CD14-positive monocyte (primary cell): ENCODE measurements at regions not wholly inside any gene's neighbourhood (a gene's known extent, or its start where the extent isn't known, plus 50 kb on each side); places are given as distances from the start of the nearest gene placed in this dataset.

Experiments
- DNase-seq, 3 donors: peaks; one replicate each; pipeline ENCODE4 v3.0.0-alpha.2; 2011 to 2022
- H2AFZ ChIP-seq: 2 replicates; pipeline ENCODE4 v1.6.0; 2012; ENCODE audit warnings: mild to moderate bottlenecking, low read depth, low read length, inconsistent platforms; ENCODE audit not compliant: insufficient read depth, poor library complexity, severe bottlenecking
- H3K27ac ChIP-seq, 2 donors: 1 replicate in 1 of 2; 2 replicates in 1 of 2; pipeline ENCODE4 v1.5.1; 2012 to 2013; ENCODE audit warnings: low read length in 2 of 2, control low read depth in 1 of 2, inconsistent platforms in 1 of 2, low read depth in 1 of 2, mild to moderate bottlenecking in 1 of 2
- H3K27me3 ChIP-seq, 2 donors: one replicate each; pipeline versions ENCODE4 v1.6.0 to v1.6.1; 2011 to 2013; ENCODE audit warnings: low read length in 2 of 2; ENCODE audit not compliant: control insufficient read depth in 2 of 2, insufficient read depth in 2 of 2
- H3K36me3 ChIP-seq, 2 donors: replicated peaks in 1 of 2; 1 replicate in 1 of 2; 2 replicates in 1 of 2; pipeline versions ENCODE4 v1.5.1 to v1.6.1; 2012 to 2013; ENCODE audit warnings: low read length in 2 of 2, control low read depth in 1 of 2, inconsistent platforms in 1 of 2, mild to moderate bottlenecking in 1 of 2; ENCODE audit not compliant: insufficient read depth in 2 of 2, control insufficient read depth in 1 of 2
- H3K4me1 ChIP-seq, 2 donors: 1 replicate in 1 of 2; 2 replicates in 1 of 2; pipeline versions ENCODE4 v1.5.1 to v1.6.1; 2012 to 2013; ENCODE audit warnings: low read length in 2 of 2, control low read depth in 1 of 2, inconsistent platforms in 1 of 2, mild to moderate bottlenecking in 1 of 2, moderate library complexity in 1 of 2; ENCODE audit not compliant: insufficient read depth in 2 of 2, control insufficient read depth in 1 of 2
- H3K4me2 ChIP-seq: replicated peaks from 2 replicates; pipeline ENCODE3; 2012; ENCODE audit warnings: low read length, moderate library complexity, mild to moderate bottlenecking; ENCODE audit not compliant: poor library complexity, severe bottlenecking; ENCODE audit errors: extremely low read depth
- H3K4me3 ChIP-seq, 3 experiments: fragments of 200-600 bp in 1 of 3; sonication (generic) in 1 of 3; replicated peaks in 1 of 3; 1 replicate in 2 of 3; 2 replicates in 1 of 3; pipeline ENCODE4 v1.5.1; 2011 to 2013; ENCODE audit warnings: low read length in 3 of 3, mild to moderate bottlenecking in 3 of 3, control low read depth in 2 of 3, low read depth in 2 of 3, inconsistent platforms in 1 of 3, moderate library complexity in 1 of 3
- H3K79me2 ChIP-seq: 2 replicates; pipeline ENCODE4 v1.6.0; 2012; ENCODE audit warnings: mild to moderate bottlenecking, control low read depth, inconsistent platforms, low read length, moderate library complexity; ENCODE audit not compliant: insufficient read depth
- H3K9ac ChIP-seq: 2 replicates; pipeline ENCODE4 v1.6.0; 2017; ENCODE audit warnings: low read length, mild to moderate bottlenecking; ENCODE audit not compliant: insufficient read depth, poor library complexity, severe bottlenecking
- H3K9me3 ChIP-seq, 2 donors: replicated peaks in 1 of 2; 1 replicate in 1 of 2; 2 replicates in 1 of 2; pipeline versions ENCODE4 v1.5.1 to v1.6.1; 2012 to 2013; ENCODE audit warnings: low read length in 2 of 2, control low read depth in 1 of 2; ENCODE audit not compliant: control insufficient read depth in 1 of 2, insufficient read depth in 1 of 2
- H4K20me1 ChIP-seq: 2 replicates; pipeline ENCODE4 v1.6.0; 2012; ENCODE audit warnings: mild to moderate bottlenecking, low read length, control low read depth, moderate library complexity; ENCODE audit not compliant: insufficient read depth
- H3K27ac Mint-ChIP-seq, 7 donors: one replicate each; pipeline ENCODE4 v1.8.0; 2020; ENCODE audit warnings: mild to moderate bottlenecking in 7 of 7, mixed read lengths in 7 of 7, moderate library complexity in 6 of 7, inconsistent platforms in 2 of 7
- H3K27me3 Mint-ChIP-seq, 3 donors: one replicate each; pipeline ENCODE4 v1.8.0; 2021 to 2022; ENCODE audit warnings: low read depth in 3 of 3, mild to moderate bottlenecking in 3 of 3, mixed read lengths in 3 of 3, moderate library complexity in 3 of 3, inconsistent platforms in 1 of 3
- H3K36me3 Mint-ChIP-seq, 2 donors: one replicate each; pipeline ENCODE4 v1.8.0; 2020; ENCODE audit warnings: mixed read lengths in 2 of 2, inconsistent platforms in 1 of 2, mild to moderate bottlenecking in 1 of 2
- H3K4me1 Mint-ChIP-seq: one replicate; pipeline ENCODE4 v1.8.0; 2020; ENCODE audit warnings: mild to moderate bottlenecking, mixed read lengths
- H3K4me3 Mint-ChIP-seq, 2 donors: one replicate each; pipeline ENCODE4 v1.8.0; 2020; ENCODE audit warnings: mild to moderate bottlenecking in 2 of 2, mixed read lengths in 2 of 2, moderate library complexity in 1 of 2
- H3K9me3 Mint-ChIP-seq, 7 donors: one replicate each; pipeline ENCODE4 v1.8.0; 2020 to 2022; ENCODE audit warnings: mixed read lengths in 7 of 7, mild to moderate bottlenecking in 6 of 7, moderate library complexity in 6 of 7, inconsistent platforms in 2 of 7
- CTCF ChIP-seq: fragments of 200-600 bp; IDR thresholded peaks from one replicate; pipeline ENCODE4 v1.8.0; 2022; ENCODE audit warnings: antibody characterized with exemption, mild to moderate bottlenecking
- WGBS: methylation state at CpG from one replicate; pipeline ENCODE4 v1.1.5; 2013; ENCODE audit warnings: missing lambda C conversion rate; ENCODE audit not compliant: insufficient coverage; 5-methylcytosine and 5-hydroxymethylcytosine counted together
- intact Hi-C, 2 donors: fragments of 100-400 bp; cut with micrococcal nuclease; formaldehyde crosslinking; loops; one replicate each; pipeline versions ENCODE4 v1.15.0 to v1.15.1; 2023

GRCh38 chr19:46928951-46929350 is 68.2 kb downstream of the ARHGAP35 start:
- no peak overlapping the region for H2AFZ ChIP-seq
- no peaks in the 10 kb centered on the region for H3K27me3 ChIP-seq
- H3K79me2 ChIP-seq = peaks cover 60% of the 10 kb centered on the region
- no peaks in the 10 kb centered on the region for H3K27me3 Mint-ChIP-seq
- intact Hi-C loops = no loop called here
- no peak for TF ChIP-seq CTCF
- DNase-seq = no peak
- no peak overlapping the region for H3K4me3 Mint-ChIP-seq
- no peak overlapping the region for H3K27ac ChIP-seq
- H4K20me1 ChIP-seq = peaks cover 39% of the 10 kb centered on the region
- no peak overlapping the region for H3K9ac ChIP-seq
- peaks cover 7 to 20% of the 10 kb centered on the region in 2 donors for H3K36me3 Mint-ChIP-seq
- H3K9me3 ChIP-seq = no peaks in the 10 kb centered on the region
- H3K36me3 ChIP-seq = peaks cover 0 to 9% of the 10 kb centered on the region in 2 donors
- 92% methylated on average over 2 of the region's 5 CpGs for WGBS
- peaks cover 27% of the 10 kb centered on the region for H3K4me1 Mint-ChIP-seq
- no peak overlapping the region for H3K27ac Mint-ChIP-seq
- no peak overlapping the region for H3K4me3 ChIP-seq
- H3K4me2 ChIP-seq = no peak overlapping the region
- peaks cover 11 to 13% of the 10 kb centered on the region in 2 donors for H3K4me1 ChIP-seq
- H3K9me3 Mint-ChIP-seq = no peaks in the 10 kb centered on the region

- Mint-ChIP-seq H3K27me3 (no peaks in the 10 kb centered on the region), H3K27ac (peak overlapping the region in 2 of 7 donors; percentile 43 to 73), H3K4me1 (peaks cover 21% of the 10 kb centered on the region), H3K36me3 (peaks cover under 1 to 9% of the 10 kb centered on the region in 2 donors), H3K9me3 (no peaks in the 10 kb centered on the region), H3K4me3 (no peak overlapping the region)
- H3K4me3 ChIP-seq = no peak overlapping the region
- DNase-seq = no peak
- peak overlapping the region in 1 of 2 donors; percentile 10 for H3K27ac ChIP-seq
- H3K4me1 ChIP-seq = peaks cover 5% of the 10 kb centered on the region in 2 donors
- H3K36me3 ChIP-seq = peaks cover 0 to 1% of the 10 kb centered on the region in 2 donors
- H3K4me2 ChIP-seq = no peak overlapping the region
- intact Hi-C loops = no loop called here
- H3K27me3 ChIP-seq = no peaks in the 10 kb centered on the region
- 10% methylated on average over 2 of the region's 5 CpGs for WGBS
- peaks cover 50% of the 10 kb centered on the region for H3K79me2 ChIP-seq
- no peak overlapping the region for H2AFZ ChIP-seq
- no peak overlapping the region for H3K9ac ChIP-seq
- H3K9me3 ChIP-seq = no peaks in the 10 kb centered on the region
- no peak for TF ChIP-seq CTCF
- H4K20me1 ChIP-seq = peaks cover 32% of the 10 kb centered on the region
These were observed 70.4 kb downstream of the ARHGAP35 start for GRCh38 chr19:46931202-46931601.
